Tibial nerve (tissue), 4 donors: ENCODE measurements at regions not wholly inside any gene's neighbourhood (a gene's known extent, or its start where the extent isn't known, plus 50 kb on each side); places are given as distances from the start of the nearest gene placed in this dataset.

Experiments
- EP300 ChIP-seq, 2 donors: sonication (generic); formaldehyde crosslinking; IDR thresholded peaks; one replicate each; pipeline ENCODE4 v1.6.1; 2017; ENCODE audit warnings: antibody characterized with exemption in 2 of 2, mild to moderate bottlenecking in 1 of 2
- POLR2A ChIP-seq, 2 donors: fragments of 450-650 bp; IDR thresholded peaks; one replicate each; pipeline ENCODE4 v1.6.1; 2017; ENCODE audit warnings: antibody characterized with exemption in 2 of 2, mild to moderate bottlenecking in 2 of 2, moderate library complexity in 2 of 2
- TF ChIP-seq, protein P1 (sequence below), 5 experiments: fragments of 200-600 bp in 3 of 5; fragments of 450-650 bp in 2 of 5; sonication (generic) in 3 of 5; IDR thresholded peaks; one replicate each; pipeline ENCODE4 v1.5.1; 2016 to 2019; ENCODE audit warnings: antibody characterized with exemption in 5 of 5, mild to moderate bottlenecking in 3 of 5, moderate library complexity in 2 of 5

DNA sequence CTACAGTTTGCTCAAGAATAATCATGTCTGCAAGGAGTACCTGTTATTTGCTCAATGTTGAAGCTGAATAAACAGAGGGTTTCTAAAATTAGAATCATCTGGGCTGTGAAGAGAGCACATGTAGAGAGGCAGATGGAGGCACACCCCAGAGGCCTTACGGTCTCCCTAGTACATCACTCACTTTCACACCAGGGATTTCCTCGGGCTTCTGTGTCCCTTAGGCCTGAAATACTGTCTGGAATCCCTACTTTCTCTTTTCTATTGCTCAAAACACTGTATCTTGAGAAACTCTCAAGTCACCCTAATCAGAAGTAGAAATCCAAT lies 473.7 kb upstream of the ROBO2 start:
- TF ChIP-seq EP300 (IDR thresholded peaks at IDR 0.05): no peak
- TF ChIP-seq, protein P1, sequence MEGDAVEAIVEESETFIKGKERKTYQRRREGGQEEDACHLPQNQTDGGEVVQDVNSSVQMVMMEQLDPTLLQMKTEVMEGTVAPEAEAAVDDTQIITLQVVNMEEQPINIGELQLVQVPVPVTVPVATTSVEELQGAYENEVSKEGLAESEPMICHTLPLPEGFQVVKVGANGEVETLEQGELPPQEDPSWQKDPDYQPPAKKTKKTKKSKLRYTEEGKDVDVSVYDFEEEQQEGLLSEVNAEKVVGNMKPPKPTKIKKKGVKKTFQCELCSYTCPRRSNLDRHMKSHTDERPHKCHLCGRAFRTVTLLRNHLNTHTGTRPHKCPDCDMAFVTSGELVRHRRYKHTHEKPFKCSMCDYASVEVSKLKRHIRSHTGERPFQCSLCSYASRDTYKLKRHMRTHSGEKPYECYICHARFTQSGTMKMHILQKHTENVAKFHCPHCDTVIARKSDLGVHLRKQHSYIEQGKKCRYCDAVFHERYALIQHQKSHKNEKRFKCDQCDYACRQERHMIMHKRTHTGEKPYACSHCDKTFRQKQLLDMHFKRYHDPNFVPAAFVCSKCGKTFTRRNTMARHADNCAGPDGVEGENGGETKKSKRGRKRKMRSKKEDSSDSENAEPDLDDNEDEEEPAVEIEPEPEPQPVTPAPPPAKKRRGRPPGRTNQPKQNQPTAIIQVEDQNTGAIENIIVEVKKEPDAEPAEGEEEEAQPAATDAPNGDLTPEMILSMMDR (IDR thresholded peaks at IDR 0.05): no peak
- TF ChIP-seq POLR2A (IDR thresholded peaks at IDR 0.05): no peak
